ENCODE measurements at regions not wholly inside any gene's neighbourhood (a gene's known extent, or its start where the extent isn't known, plus 50 kb on each side); places are given as distances from the start of the nearest gene placed in this dataset.
"Not testable (repeated sequence)": the region's sequence is repeated elsewhere in the genome, so short reads cannot be mapped to it uniquely, and the experiment has no call there.

GRCh38 chr13:55745828-55746227 is 1394.9 kb upstream of the PRR20A start:
- no peak for DNase-seq

GRCh38 chr13:55761986-55762385 is 1378.7 kb upstream of the PRR20A start:
- no peak for DNase-seq

- DNase-seq, result no peak
These were observed 1363.1 kb upstream of the PRR20A start for GRCh38 chr13:55777612-55778011.

GRCh38 chr13:55783841-55784240 is 1356.9 kb upstream of the PRR20A start:
- DNase-seq, result no peak

GRCh38 chr13:55788548-55788947 is 1352.2 kb upstream of the PRR20A start:
- DNase-seq, result no peak

- DNase-seq, result no peak
These were observed 1348.0 kb upstream of the PRR20A start for GRCh38 chr13:55792544-55793193.

- no peak for DNase-seq
These were observed 1325.2 kb upstream of the PRR20A start for GRCh38 chr13:55815458-55816033.

GRCh38 chr13:55816976-55817601 is 1323.6 kb upstream of the PRR20A start:
- DNase-seq, result no peak

GRCh38 chr13:55820817-55821216 is 1319.9 kb upstream of the PRR20A start:
- DNase-seq, result no peak

- DNase-seq, result no peak
These were observed 1271.1 kb upstream of the PRR20A start for GRCh38 chr13:55869648-55870047.

- DNase-seq, result no peak
These were observed 1253.2 kb upstream of the PRR20A start for GRCh38 chr13:55887561-55887960.

- no peak for DNase-seq
These were observed 1247.2 kb upstream of the PRR20A start for GRCh38 chr13:55893540-55893939.

GRCh38 chr13:55937180-55937579 is 1203.5 kb upstream of the PRR20A start:
- no peak for DNase-seq

- no peak for DNase-seq
These were observed 1192.5 kb upstream of the PRR20A start for GRCh38 chr13:55948175-55948574.

GRCh38 chr13:55963934-55964333 is 1176.8 kb upstream of the PRR20A start:
- DNase-seq, result no peak

GRCh38 chr13:55967055-55967454 is 1173.7 kb upstream of the PRR20A start:
- DNase-seq, result no peak

- no peak for DNase-seq
These were observed 1163.3 kb upstream of the PRR20A start for GRCh38 chr13:55977436-55977835.

- no peak for DNase-seq
These were observed 1159.3 kb upstream of the PRR20A start for GRCh38 chr13:55981381-55981780.

- not testable (repeated sequence) for DNase-seq
These were observed 1156.7 kb upstream of the PRR20A start for GRCh38 chr13:55984026-55984425.

- DNase-seq, result no peak
These were observed 1150.1 kb upstream of the PRR20A start for GRCh38 chr13:55990631-55991030.

GRCh38 chr13:55991666-55992065 is 1149.1 kb upstream of the PRR20A start:
- no peak for DNase-seq

GRCh38 chr13:55992145-55992544 is 1148.6 kb upstream of the PRR20A start:
- no peak for DNase-seq

- DNase-seq, result no peak
These were observed 1141.0 kb upstream of the PRR20A start for GRCh38 chr13:55999709-56000108.

- DNase-seq, result no peak
These were observed 1131.3 kb upstream of the PRR20A start for GRCh38 chr13:56009418-56009817.

GRCh38 chr13:56012644-56013043 is 1128.1 kb upstream of the PRR20A start:
- no peak for DNase-seq
